HEK293T (cell line): ENCODE measurements at regions not wholly inside any gene's neighbourhood (a gene's known extent, or its start where the extent isn't known, plus 50 kb on each side); places are given as distances from the start of the nearest gene placed in this dataset.

ENCODE experiments used
- ARNT ChIP-seq: fragments of 450-650 bp; IDR thresholded peaks from 2 replicates; pipeline ENCODE4 v1.6.1; 2017; ENCODE audit warnings: mild to moderate bottlenecking
- BHLHE40 ChIP-seq: fragments of 450-650 bp; IDR thresholded peaks from 2 replicates; pipeline ENCODE4 v1.6.1; 2016; ENCODE audit warnings: mild to moderate bottlenecking, moderate library complexity, borderline replicate concordance
- ELF4 ChIP-seq: fragments of 450-650 bp; IDR thresholded peaks from 2 replicates; pipeline ENCODE4 v1.6.1; 2017; ENCODE audit warnings: antibody characterized with exemption
- FOXK2 ChIP-seq: fragments of 450-650 bp; IDR thresholded peaks from 2 replicates; pipeline ENCODE4 v1.6.1; 2016; ENCODE audit warnings: mild to moderate bottlenecking
- FOXM1 ChIP-seq: fragments of 450-650 bp; IDR thresholded peaks from 2 replicates; pipeline ENCODE4 v1.6.1; 2017; ENCODE audit warnings: mild to moderate bottlenecking, borderline replicate concordance
- HDGF ChIP-seq: fragments of 450-650 bp; IDR thresholded peaks from 2 replicates; pipeline ENCODE4 v1.6.1; 2017; ENCODE audit warnings: antibody characterized with exemption, borderline replicate concordance
- LEF1 ChIP-seq: fragments of 450-650 bp; IDR thresholded peaks from 2 replicates; pipeline ENCODE4 v1.6.1; 2017; ENCODE audit warnings: mild to moderate bottlenecking, borderline replicate concordance
- NFRKB ChIP-seq: fragments of 450-650 bp; IDR thresholded peaks from 2 replicates; pipeline ENCODE4 v1.6.1; 2016; ENCODE audit warnings: mild to moderate bottlenecking, moderate library complexity
- SP1 ChIP-seq: fragments of 450-650 bp; IDR thresholded peaks from 2 replicates; pipeline ENCODE4 v1.6.1; 2017
- SUZ12 ChIP-seq: fragments of 450-650 bp; IDR thresholded peaks from 2 replicates; pipeline ENCODE4 v1.6.1; 2016; ENCODE audit warnings: mild to moderate bottlenecking
- TARDBP ChIP-seq: fragments of 450-650 bp; IDR thresholded peaks from 2 replicates; pipeline ENCODE4 v1.6.1; 2016

- no peak for TF ChIP-seq SUZ12
- TF ChIP-seq NFRKB: no peak
- no peak for TF ChIP-seq SP1
- no peak for TF ChIP-seq ELF4
- no peak for TF ChIP-seq TARDBP
- TF ChIP-seq FOXM1: no peak
- no peak for TF ChIP-seq FOXK2
- no peak for TF ChIP-seq ARNT
- no peak for TF ChIP-seq HDGF
- no peak for TF ChIP-seq BHLHE40
- no peak for TF ChIP-seq LEF1
Observed at GRCh38 chr18:33838054-33838453, 260.0 kb downstream of the ASXL3 start.
